Esophagus squamous epithelium (tissue), 5 donors: ENCODE measurements at regions not wholly inside any gene's neighbourhood (a gene's known extent, or its start where the extent isn't known, plus 50 kb on each side); places are given as distances from the start of the nearest gene placed in this dataset.
"Not testable (repeated sequence)": the region's sequence is repeated elsewhere in the genome, so short reads cannot be mapped to it uniquely, and the experiment has no call there.

Experiments used
- DNase-seq: peaks from one replicate; lab custom pipeline; 2025; lab: John Stamatoyannopoulos, UW
- H3K27ac ChIP-seq, 4 donors: fragments of 200-600 bp; sonication (generic); one replicate each; pipeline ENCODE4 v1.5.1; 2016 to 2019; ENCODE audit warnings: mild to moderate bottlenecking in 1 of 4
- H3K27me3 ChIP-seq, 4 donors: fragments of 200-600 bp; sonication (generic); 1 replicate in 3 of 4; 2 replicates in 1 of 4; pipeline versions ENCODE4 v1.5.1 to v1.6.0; 2017 to 2021; ENCODE audit warnings: antibody characterized with exemption in 1 of 4
- H3K36me3 ChIP-seq, 3 donors: fragments of 200-600 bp; sonication (generic); one replicate each; pipeline ENCODE4 v1.5.1; 2016 to 2019
- H3K4me1 ChIP-seq, 3 donors: fragments of 200-600 bp; sonication (generic); one replicate each; pipeline ENCODE4 v1.5.1; 2017 to 2019
- H3K4me3 ChIP-seq, 4 donors: fragments of 200-600 bp; sonication (generic); 1 replicate in 3 of 4; 2 replicates in 1 of 4; pipeline ENCODE4 v1.5.1; 2016 to 2019; ENCODE audit warnings: mild to moderate bottlenecking in 2 of 4, moderate library complexity in 1 of 4
- H3K9me3 ChIP-seq, 3 donors: fragments of 200-600 bp; sonication (generic); one replicate each; pipeline ENCODE4 v1.5.1; 2016 to 2019
- CTCF ChIP-seq, 6 experiments: fragments of 450-650 bp in 4 of 6; fragments of 200-600 bp in 2 of 6; sonication (generic) in 2 of 6; IDR thresholded peaks; one replicate each; pipeline ENCODE4 v1.5.1; 2016 to 2019; ENCODE audit warnings: antibody characterized with exemption in 6 of 6, mild to moderate bottlenecking in 4 of 6, moderate library complexity in 4 of 6
- POLR2A ChIP-seq, 4 donors: fragments of 450-650 bp; IDR thresholded peaks; one replicate each; pipeline ENCODE4 v1.6.1; 2017; ENCODE audit warnings: antibody characterized with exemption in 4 of 4, mild to moderate bottlenecking in 4 of 4, moderate library complexity in 3 of 4
- WGBS, 2 donors: methylation state at CpG; one replicate each; pipeline ENCODE4 v1.1.5; 2018; 5-methylcytosine and 5-hydroxymethylcytosine counted together
- intact Hi-C: fragments of 100-400 bp; cut with DNase I; formaldehyde crosslinking; loops from one replicate; pipeline ENCODE4 v1.15.0; 2022
- donor health status: DM: yes; HTN: yes; CAD: no.

- no peak for DNase-seq
- intact Hi-C loops = no loop called here
- Histone ChIP-seq H3K4me1 (no peaks in the 10 kb centered on the region), H3K9me3 (no peaks in the 10 kb centered on the region), H3K36me3 (no peaks in the 10 kb centered on the region), H3K4me3 (no peak overlapping the region), H3K27ac (no peak overlapping the region), H3K27me3 (no peaks in the 10 kb centered on the region)
- WGBS, 2 donors = 90 to 91% methylated on average over 6 of the region's 6 CpGs
- TF ChIP-seq POLR2A (IDR thresholded peaks at IDR 0.05) (no peak), CTCF (IDR thresholded peaks at IDR 0.05) (no peak)
Measured at GRCh38 chr1:227416156-227416830, 98.0 kb upstream of the CDC42BPA start.

- H3K36me3 ChIP-seq = no peaks in the 10 kb centered on the region
Measured at GRCh38 chr1:227415115-227415790, 97.0 kb upstream of the CDC42BPA start.

GRCh38 chr1:227411066-227411465, 92.8 kb upstream of the CDC42BPA start:
- TF ChIP-seq CTCF (IDR thresholded peaks at IDR 0.05) = no peak
- TF ChIP-seq POLR2A (IDR thresholded peaks at IDR 0.05) = no peak
- H3K36me3 ChIP-seq = no peaks in the 10 kb centered on the region
- intact Hi-C loops = no loop called here
- H3K27ac ChIP-seq = no peak overlapping the region
- H3K4me3 ChIP-seq = no peak overlapping the region
- H3K27me3 ChIP-seq = no peaks in the 10 kb centered on the region
- H3K4me1 ChIP-seq = no peaks in the 10 kb centered on the region
- no peaks in the 10 kb centered on the region for H3K9me3 ChIP-seq
- WGBS, 2 donors = 60 to 66% methylated on average over 7 of the region's 7 CpGs
- no peak for DNase-seq

More at GRCh38 chr1:227415115-227415790, 97.0 kb upstream of the CDC42BPA start:
- Histone ChIP-seq H3K27ac (no peak overlapping the region), H3K9me3 (no peaks in the 10 kb centered on the region), H3K4me3 (no peak overlapping the region), H3K27me3 (no peaks in the 10 kb centered on the region), H3K4me1 (no peaks in the 10 kb centered on the region)
- intact Hi-C loops = no loop called here
- no peak for TF ChIP-seq POLR2A (IDR thresholded peaks at IDR 0.05)
- TF ChIP-seq CTCF (IDR thresholded peaks at IDR 0.05) = no peak
- no peak for DNase-seq
- WGBS, 2 donors = 71 to 79% methylated on average over 8 of the region's 8 CpGs

GRCh38 chr1:227406332-227406731, 88.0 kb upstream of the CDC42BPA start:
- H3K4me1 ChIP-seq, H3K36me3 ChIP-seq, intact Hi-C loops: not testable (repeated sequence)

GRCh38 chr1:227403535-227403934, 85.2 kb upstream of the CDC42BPA start:
- Histone ChIP-seq H3K4me1 (no peaks in the 10 kb centered on the region), H3K9me3 (no peaks in the 10 kb centered on the region), H3K4me3 (no peak overlapping the region), H3K27ac (no peak overlapping the region), H3K36me3 (no peaks in the 10 kb centered on the region), H3K27me3 (no peaks in the 10 kb centered on the region)
- TF ChIP-seq POLR2A (IDR thresholded peaks at IDR 0.05) (no peak), CTCF (IDR thresholded peaks at IDR 0.05) (no peak)
- no peak for DNase-seq
- intact Hi-C loops = no loop called here
- WGBS, 2 donors = 49 to 54% methylated on average over 5 of the region's 5 CpGs

More at GRCh38 chr1:227406332-227406731, 88.0 kb upstream of the CDC42BPA start:
- H3K4me3 ChIP-seq, H3K27me3 ChIP-seq, DNase-seq, H3K27ac ChIP-seq, H3K9me3 ChIP-seq: not testable (repeated sequence)
